GM19397 (cell line): ENCODE measurements at regions not wholly inside any gene's neighbourhood (a gene's known extent, or its start where the extent isn't known, plus 50 kb on each side); places are given as distances from the start of the nearest gene placed in this dataset.

ENCODE experiments used
- ATAC-seq: cut with Tn5 transposase; IDR thresholded peaks from one replicate; pipeline ENCODE4 v1.9.1; 2021; ENCODE audit warnings: mild to moderate bottlenecking, moderate library complexity; ENCODE audit not compliant: unreplicated experiment

- ATAC-seq = peak; percentile 92
Observed at GRCh38 chr4:38310446-38311043, 350.3 kb downstream of the PTTG2 start.

DNA sequence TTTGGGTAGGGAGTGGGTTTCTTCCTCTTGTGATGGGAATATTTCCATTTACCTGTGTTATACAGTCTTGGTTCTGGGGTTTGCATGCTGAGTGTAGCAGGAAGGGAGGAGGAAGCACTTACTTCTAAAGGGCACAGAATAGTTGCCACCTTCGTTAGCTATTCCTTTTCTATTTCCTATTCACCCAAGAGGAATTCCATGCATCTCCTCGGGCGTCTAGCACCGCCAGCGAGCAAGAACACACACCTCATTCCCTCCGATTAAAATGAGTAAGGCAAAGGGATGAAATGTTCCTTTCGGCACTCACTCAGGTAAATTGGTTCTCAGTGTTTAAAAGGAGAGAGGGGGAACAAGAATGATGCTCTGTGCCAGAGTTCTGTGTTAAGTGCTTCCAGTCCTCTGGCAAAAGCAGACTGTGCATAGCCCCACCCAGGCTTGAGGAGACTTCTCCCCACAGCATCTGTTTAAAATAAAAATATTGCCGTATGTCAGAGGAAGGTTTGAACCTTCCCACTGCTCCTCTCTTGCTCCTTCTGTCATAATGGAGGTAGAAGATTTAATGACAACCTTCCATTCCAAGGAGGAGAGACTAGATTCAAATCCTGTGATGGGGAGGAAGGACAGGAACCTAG, 351.4 kb downstream of the PTTG2 start:
- ATAC-seq = no peak

DNA sequence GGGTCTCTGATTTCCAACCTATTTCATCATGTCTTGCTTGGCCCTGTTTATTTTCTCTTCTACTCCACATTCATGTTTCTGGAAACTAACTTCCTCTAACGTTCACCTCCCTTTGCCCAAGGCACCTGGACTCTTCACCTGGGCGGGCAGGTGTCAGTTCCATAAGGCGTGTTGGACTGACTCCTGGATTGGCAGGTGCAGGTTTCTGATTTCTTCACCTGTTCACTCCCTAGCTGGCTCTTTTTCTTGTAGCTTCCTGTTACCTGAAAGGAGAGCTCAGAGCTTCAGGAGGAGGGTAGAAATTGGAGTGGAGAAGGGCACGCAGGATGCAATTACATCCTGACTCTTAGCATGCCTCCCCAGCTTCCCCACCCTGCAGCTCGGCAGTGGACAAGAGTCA, 350.8 kb upstream of the KLF3 start:
- no peak for ATAC-seq

GRCh38 chr4:38313999-38314561, 349.9 kb upstream of the KLF3 start:
- no peak for ATAC-seq

DNA sequence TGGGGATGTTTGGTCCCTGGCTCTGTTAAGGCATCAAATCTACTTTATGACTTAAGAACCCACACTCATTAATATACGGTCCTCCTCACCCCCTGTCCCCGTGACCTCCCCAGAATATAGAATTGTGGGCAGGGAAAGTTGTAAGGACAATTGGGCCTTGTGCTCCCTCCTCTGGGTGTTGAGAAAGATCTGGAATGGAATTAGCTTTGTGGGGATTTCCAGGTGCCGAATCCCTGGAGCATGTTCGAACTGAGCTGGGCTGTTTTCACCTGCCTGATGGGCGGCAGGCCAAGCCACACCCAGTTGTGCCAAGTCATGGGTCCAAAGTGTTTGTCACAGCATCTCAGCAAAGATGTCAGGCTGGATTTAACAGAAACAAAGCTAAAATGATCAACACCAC, 349.3 kb upstream of the KLF3 start:
- ATAC-seq = no peak

- no peak for ATAC-seq
Observed at GRCh38 chr4:38315286-38315685, 348.7 kb upstream of the KLF3 start.

DNA sequence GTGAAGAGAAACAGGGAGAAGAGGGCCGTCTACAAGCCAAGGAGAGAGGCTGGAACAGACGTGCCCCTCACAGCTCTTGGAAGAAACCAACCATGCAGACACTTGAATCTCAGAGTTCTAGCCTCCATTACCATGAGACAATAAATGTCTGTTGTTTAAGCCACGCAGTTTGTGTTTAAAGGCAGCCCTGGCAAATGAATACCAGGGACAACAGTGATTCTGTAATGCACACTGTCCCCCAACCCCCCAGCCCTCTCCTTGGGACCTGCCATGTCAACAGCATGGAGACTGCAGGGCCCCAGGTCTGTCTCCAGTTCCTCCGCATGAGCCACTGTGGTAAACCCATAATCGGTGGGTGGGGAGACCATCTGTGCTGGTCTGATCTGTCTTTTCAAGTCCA, 348.0 kb upstream of the KLF3 start:
- no peak for ATAC-seq

GRCh38 chr4:38317041-38317674, 346.8 kb upstream of the KLF3 start:
- ATAC-seq = no peak

- peak; percentile 96 for ATAC-seq
Observed at GRCh38 chr4:38318737-38319455, 345.1 kb upstream of the KLF3 start.

DNA sequence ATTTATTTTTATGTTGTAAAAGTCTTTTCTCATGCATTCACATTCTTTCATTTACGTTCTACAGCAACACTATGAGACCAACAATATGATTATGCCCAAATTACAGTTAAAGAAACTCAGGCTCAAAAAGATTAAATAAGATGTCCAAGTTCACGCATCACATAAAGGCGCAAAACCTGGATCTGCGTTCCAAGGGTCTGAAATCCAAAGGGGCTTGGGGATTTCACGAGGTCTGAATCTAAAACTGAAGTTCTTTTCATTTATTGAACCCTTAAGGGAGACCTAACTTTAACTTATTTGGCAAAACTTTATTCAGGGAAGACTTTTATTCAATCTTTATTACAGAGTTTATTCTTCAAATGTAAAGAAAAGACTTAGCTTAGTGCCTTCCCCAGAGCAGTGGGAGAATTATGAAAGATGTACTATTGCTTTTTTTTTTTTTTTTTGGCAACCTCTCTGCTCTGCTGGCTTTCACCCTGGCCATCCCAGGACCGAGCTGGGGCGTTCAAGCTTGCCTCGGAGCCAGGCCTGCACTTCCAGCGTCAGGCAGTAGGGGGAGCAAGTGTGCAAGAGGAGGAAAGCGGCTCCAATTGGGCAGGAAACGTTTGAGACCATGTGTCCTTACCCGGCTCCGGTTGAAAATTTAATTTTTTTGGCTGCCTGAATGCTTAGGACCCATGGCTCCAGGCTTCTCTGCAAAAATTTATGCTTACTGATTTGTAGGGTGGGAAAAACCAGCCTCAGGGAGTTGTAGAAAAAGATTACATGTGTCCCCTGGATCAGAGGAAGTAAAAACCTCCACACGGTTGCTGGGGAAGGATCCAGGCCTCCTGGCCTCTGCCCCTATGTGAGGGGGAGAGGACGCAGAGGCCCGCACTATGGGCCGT, 344.3 kb upstream of the KLF3 start:
- ATAC-seq = peak; percentile 44

- ATAC-seq = no peak
Observed at GRCh38 chr4:38320343-38320695, 343.7 kb upstream of the KLF3 start.

DNA sequence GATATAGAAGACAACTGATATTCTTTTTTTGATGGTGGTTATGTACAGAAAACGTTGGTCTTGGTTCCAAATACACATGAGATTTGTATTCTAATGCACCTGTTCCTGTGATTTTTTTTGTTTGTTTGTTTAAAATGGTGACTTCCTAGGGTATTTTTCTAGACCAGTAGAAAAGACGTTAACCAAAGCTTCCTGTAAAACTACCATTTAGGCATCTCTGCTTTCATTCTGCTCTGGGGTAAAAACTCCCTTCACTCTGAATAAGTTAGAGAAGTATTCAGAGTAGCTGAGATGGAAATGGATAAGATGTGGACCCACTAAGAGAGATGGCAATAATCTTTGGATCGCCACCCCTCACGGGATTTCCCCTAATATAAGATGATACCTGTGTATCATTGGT, 343.2 kb upstream of the KLF3 start:
- no peak for ATAC-seq

- ATAC-seq = no peak
Observed at GRCh38 chr4:38322714-38323113, 341.3 kb upstream of the KLF3 start.

GRCh38 chr4:38323141-38323641, 340.8 kb upstream of the KLF3 start:
- no peak for ATAC-seq

- no peak for ATAC-seq
Observed at GRCh38 chr4:38324861-38325628, 339.0 kb upstream of the KLF3 start.

- ATAC-seq = no peak
Observed at GRCh38 chr4:38325629-38325913, 338.4 kb upstream of the KLF3 start.

GRCh38 chr4:38326499-38326898, 337.5 kb upstream of the KLF3 start:
- no peak for ATAC-seq

DNA sequence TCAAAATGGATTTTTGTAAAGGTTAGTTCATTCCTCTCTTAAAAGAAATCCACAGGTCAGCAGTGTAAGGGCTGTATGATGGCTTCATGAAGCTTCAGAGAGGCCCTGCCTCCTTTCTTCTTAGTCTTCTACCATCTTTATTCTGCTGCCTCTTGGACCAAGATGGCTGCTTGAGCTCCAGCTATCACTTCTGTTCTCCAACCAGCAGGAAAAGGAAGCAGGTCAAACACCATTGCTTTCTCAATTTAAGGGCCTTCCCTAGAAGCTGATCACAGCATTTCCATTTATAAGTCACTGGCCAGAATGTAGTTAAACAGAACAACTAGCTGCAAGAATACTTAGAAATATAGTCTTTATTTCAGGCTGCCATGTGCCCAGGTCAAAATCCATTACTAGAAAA, 336.8 kb upstream of the KLF3 start:
- no peak for ATAC-seq

GRCh38 chr4:38328989-38329729, 334.8 kb upstream of the KLF3 start:
- ATAC-seq = no peak
